Kidney tubule cell (primary cell): ENCODE measurements at regions not wholly inside any gene's neighbourhood (a gene's known extent, or its start where the extent isn't known, plus 50 kb on each side); places are given as distances from the start of the nearest gene placed in this dataset.
A peak's percentile ranks its signal among the peaks of the same experiment; 100 is the strongest.
"Not testable (repeated sequence)": the region's sequence is repeated elsewhere in the genome, so short reads cannot be mapped to it uniquely, and the experiment has no call there.

Experiments
- DNase-seq: peaks from one replicate; pipeline ENCODE4 v3.0.0-alpha.2; 2018; ENCODE audit warnings: low spot score

- no peak for DNase-seq
Observed at GRCh38 chr10:9850415-9850814, 1167.3 kb upstream of the CELF2 start.

- no peak for DNase-seq
Observed at GRCh38 chr10:9851808-9852207, 1165.9 kb upstream of the CELF2 start.

- no peak for DNase-seq
Observed at GRCh38 chr10:9853405-9854355, 1164.0 kb upstream of the CELF2 start.

GRCh38 chr10:9855451-9855850 is 1162.2 kb upstream of the CELF2 start:
- not testable (repeated sequence) for DNase-seq

- DNase-seq: no peak
Observed at GRCh38 chr10:9858816-9859215, 1158.9 kb upstream of the CELF2 start.

GRCh38 chr10:9860045-9860444 is 1157.6 kb upstream of the CELF2 start:
- DNase-seq: no peak

- no peak for DNase-seq
Observed at GRCh38 chr10:9863559-9864121, 1154.0 kb upstream of the CELF2 start.

GRCh38 chr10:9868499-9868898 is 1149.2 kb upstream of the CELF2 start:
- no peak for DNase-seq

- DNase-seq: peak; percentile 11
Observed at GRCh38 chr10:9869205-9869604, 1148.5 kb upstream of the CELF2 start.

- no peak for DNase-seq
Observed at GRCh38 chr10:9869606-9870176, 1148.0 kb upstream of the CELF2 start.

GRCh38 chr10:9875353-9875752 is 1142.3 kb upstream of the CELF2 start:
- DNase-seq: no peak

- no peak for DNase-seq
Observed at GRCh38 chr10:9877978-9878377, 1139.7 kb upstream of the CELF2 start.

- DNase-seq: no peak
Observed at GRCh38 chr10:9878383-9878782, 1139.3 kb upstream of the CELF2 start.

- DNase-seq: no peak
Observed at GRCh38 chr10:9885761-9886160, 1131.9 kb upstream of the CELF2 start.

- DNase-seq: no peak
Observed at GRCh38 chr10:9886772-9887171, 1130.9 kb upstream of the CELF2 start.

GRCh38 chr10:9895453-9895852 is 1122.2 kb upstream of the CELF2 start:
- DNase-seq: no peak

- no peak for DNase-seq
Observed at GRCh38 chr10:9895981-9896380, 1121.7 kb upstream of the CELF2 start.

- DNase-seq: no peak
Observed at GRCh38 chr10:9898633-9899395, 1118.9 kb upstream of the CELF2 start.

- no peak for DNase-seq
Observed at GRCh38 chr10:9900751-9901150, 1116.9 kb upstream of the CELF2 start.

- DNase-seq: no peak
Observed at GRCh38 chr10:9901971-9902370, 1115.7 kb upstream of the CELF2 start.

- no peak for DNase-seq
Observed at GRCh38 chr10:9910446-9910845, 1107.2 kb upstream of the CELF2 start.

- DNase-seq: no peak
Observed at GRCh38 chr10:9911488-9911887, 1106.2 kb upstream of the CELF2 start.
